Activated effector memory CD4-positive, alpha-beta T cell treated with anti-CD3 and anti-CD28 coated beads, Interleukin-2, amount 50 U/mL, for 16 hours (primary cell): ENCODE measurements at regions not wholly inside any gene's neighbourhood (a gene's known extent, or its start where the extent isn't known, plus 50 kb on each side); places are given as distances from the start of the nearest gene placed in this dataset.

ENCODE experiments used
- DNase-seq: peaks from one replicate; pipeline ENCODE4 v3.0.0-alpha.2; 2020

DNA sequence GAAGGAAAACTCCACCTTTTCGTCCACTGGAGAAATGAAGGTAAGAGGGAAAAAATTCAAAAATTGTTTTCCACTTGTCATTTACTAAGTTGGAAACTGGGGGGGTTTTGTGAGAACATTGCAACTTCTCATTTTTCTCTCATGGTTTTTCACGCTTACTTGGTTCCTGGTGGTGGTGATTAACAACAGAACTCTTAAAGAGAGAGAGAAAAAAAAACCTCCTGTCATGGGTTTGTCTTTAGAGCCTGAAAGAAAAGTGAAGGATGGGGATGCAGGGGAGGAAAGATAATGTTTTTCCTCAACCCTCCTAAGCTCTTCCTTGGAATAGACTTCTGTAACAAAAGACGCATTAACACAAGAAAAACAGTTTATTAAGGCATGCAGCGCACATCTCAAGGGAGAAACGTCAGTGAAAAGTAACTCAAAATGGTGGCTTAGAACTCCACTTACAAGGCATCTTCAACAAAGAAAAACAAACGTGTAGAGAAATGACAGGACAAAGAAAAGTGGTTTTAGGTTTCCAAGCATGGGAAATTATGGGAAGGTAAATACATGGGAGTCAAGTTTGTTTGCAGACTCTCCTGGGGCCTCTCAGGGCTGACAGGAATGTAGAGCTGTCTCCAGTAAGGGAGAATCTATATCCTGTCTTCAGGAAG is 81.9 kb upstream of the ATF7IP start:
- no peak for DNase-seq

GRCh38 chr12:14284184-14284722 is 81.2 kb upstream of the ATF7IP start:
- DNase-seq, result no peak

DNA sequence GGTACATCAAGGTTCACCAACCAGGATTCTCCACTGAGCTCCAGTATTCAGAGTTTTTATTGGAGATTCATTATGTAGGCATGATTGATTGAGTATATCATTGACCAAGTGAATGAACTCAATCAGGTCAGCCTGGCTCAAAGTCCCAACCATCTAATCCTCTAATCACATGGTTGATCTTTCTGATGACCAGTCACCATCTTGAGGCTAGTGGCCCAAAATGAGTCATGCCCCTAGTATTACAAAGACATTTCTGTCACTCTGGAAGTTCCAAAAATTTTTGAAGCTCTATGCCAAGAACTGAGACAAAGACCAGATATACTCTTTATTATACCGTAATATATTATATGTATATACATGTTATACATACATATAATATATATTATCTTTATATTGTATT is 75.9 kb upstream of the ATF7IP start:
- DNase-seq, result no peak

- DNase-seq, result no peak
Measured at GRCh38 chr12:14290951-14291350, 74.5 kb upstream of the ATF7IP start.

DNA sequence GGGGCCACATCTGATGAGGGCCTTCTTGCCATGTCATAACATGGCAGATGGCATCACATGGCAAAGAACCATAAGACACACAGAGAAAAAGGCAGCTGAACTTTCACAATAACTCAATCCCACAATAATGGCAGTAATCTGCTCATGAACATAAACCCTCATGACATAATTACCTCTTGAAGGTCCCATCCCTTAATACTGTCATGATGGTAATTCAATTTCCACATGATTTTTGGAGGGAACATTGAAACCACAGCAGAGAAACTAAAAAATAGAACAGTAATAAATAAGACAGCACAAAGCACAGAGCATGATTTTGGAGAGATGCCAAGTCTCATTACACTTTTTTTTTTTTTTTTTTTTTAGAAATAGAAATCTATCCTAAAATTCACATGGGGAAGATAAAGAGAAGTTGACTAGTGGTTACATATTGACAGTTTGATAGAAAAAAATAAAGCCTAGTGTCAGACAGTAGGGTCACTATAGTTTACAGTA is 61.8 kb upstream of the ATF7IP start:
- DNase-seq, result no peak

DNA sequence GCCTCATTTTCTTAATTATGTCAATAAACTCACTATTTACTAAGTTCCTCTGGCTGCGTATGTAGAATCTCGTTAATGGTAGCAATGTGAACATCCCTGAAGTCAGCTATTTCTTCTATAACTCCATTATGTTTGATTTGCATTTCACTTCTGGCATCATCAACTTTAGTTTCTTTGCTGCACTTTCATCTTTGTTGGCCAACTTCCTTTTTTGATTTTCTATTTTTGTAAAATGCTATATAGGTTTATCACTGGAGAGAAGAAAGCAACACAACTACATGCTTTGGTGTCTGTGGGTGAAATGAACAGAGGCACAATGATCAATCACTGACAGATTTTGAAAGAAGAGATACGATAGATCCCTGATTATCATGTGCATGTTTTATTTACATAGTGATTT is 58.5 kb upstream of the ATF7IP start:
- no peak for DNase-seq

DNA sequence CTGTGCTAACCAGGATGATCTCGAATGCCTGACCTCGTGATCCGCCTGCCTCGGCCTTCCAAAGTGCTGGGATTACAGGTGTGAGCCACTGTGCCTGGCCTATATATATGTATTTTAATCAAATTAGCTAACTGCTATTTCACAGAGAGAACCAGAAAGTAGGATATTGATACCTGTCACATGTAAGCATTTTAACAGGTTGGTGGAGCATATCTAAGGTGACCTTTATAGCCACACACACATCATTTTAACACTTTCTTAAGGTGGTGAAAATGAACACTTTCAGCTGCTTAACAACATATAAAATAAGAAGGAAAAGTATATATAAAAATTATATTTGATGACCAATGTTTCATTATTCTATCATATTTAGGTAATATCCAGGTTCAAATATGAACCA is 57.0 kb upstream of the ATF7IP start:
- DNase-seq, result no peak

DNA sequence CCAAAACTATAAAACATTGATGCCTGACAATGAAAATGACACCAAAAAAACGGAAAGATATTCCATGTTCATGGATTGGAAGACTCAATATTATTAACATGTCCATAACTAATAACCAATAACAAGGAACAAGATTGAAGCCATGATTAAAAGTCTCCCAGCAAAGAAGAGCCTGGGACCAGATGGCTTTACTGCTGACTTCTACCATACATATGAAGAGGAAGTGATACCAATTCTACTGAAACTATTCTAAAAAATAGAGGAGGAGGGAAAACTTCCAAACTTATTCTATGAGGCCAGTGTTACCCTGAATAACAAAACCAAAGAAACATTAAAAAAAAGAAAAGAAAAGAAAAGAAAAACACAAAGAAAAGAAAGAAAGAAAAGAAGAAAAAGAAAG is 54.6 kb upstream of the ATF7IP start:
- DNase-seq, result no peak

- DNase-seq, result no peak
Measured at GRCh38 chr12:14313379-14314138, 51.9 kb upstream of the ATF7IP start.

DNA sequence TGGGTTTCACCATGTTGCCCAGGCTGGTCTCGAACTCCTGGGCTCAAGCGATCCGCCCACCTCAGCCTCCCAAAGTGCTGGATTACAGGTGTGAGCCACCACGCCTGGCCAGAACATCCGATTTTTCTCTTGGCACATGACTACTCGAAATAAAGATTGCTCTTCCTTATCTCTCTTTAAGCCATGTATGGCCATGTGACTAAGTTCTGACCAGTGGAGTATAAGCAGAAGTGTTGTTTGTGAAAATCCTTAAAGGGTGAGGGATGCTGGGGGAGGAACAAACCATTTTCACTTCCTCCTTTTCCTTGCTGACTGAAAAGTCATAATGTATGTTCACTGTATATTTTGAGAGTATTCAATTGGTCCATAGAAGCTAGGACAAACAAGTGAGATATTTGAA is 50.7 kb upstream of the ATF7IP start:
- no peak for DNase-seq

- DNase-seq, result no peak
Measured at GRCh38 chr12:14315501-14315900, 50.0 kb upstream of the ATF7IP start.
